HG02610 (cell line): ENCODE measurements at regions not wholly inside any gene's neighbourhood (a gene's known extent, or its start where the extent isn't known, plus 50 kb on each side); places are given as distances from the start of the nearest gene placed in this dataset.
"Not testable (repeated sequence)": the region's sequence is repeated elsewhere in the genome, so short reads cannot be mapped to it uniquely, and the experiment has no call there.

ENCODE experiments used
- ATAC-seq: cut with Tn5 transposase; IDR thresholded peaks from one replicate; pipeline ENCODE4 v1.9.1; 2021; ENCODE audit warnings: mild to moderate bottlenecking, moderate library complexity; ENCODE audit not compliant: unreplicated experiment

GRCh38 chr12:107514887-107515445, 170.6 kb upstream of the PWP1 start:
- ATAC-seq = no peak

GRCh38 chr12:107515446-107515958, 170.1 kb upstream of the PWP1 start:
- peak; percentile 49 for ATAC-seq

GRCh38 chr12:107517816-107518215, 167.8 kb upstream of the PWP1 start:
- not testable (repeated sequence) for ATAC-seq

GRCh38 chr12:107518868-107519267, 166.7 kb upstream of the PWP1 start:
- ATAC-seq = no peak

- no peak for ATAC-seq
These were observed 165.4 kb upstream of the PWP1 start for GRCh38 chr12:107519906-107520859.

- no peak for ATAC-seq
These were observed 163.7 kb upstream of the PWP1 start for GRCh38 chr12:107521826-107522355.

GRCh38 chr12:107522692-107523477, 162.7 kb upstream of the PWP1 start:
- no peak for ATAC-seq

- no peak for ATAC-seq
These were observed 161.6 kb upstream of the PWP1 start for GRCh38 chr12:107523775-107524535.

- no peak for ATAC-seq
These were observed 160.4 kb upstream of the PWP1 start for GRCh38 chr12:107525063-107525718.

- no peak for ATAC-seq
These were observed 159.7 kb upstream of the PWP1 start for GRCh38 chr12:107525719-107526554.

- ATAC-seq = no peak
These were observed 158.9 kb upstream of the PWP1 start for GRCh38 chr12:107526555-107527180.

GRCh38 chr12:107528731-107529365, 156.8 kb upstream of the PWP1 start:
- no peak for ATAC-seq

- no peak for ATAC-seq
These were observed 155.6 kb upstream of the PWP1 start for GRCh38 chr12:107529991-107530390.

GRCh38 chr12:107530701-107531100, 154.9 kb upstream of the PWP1 start:
- ATAC-seq = no peak

- ATAC-seq = peak; percentile 74
These were observed 152.4 kb upstream of the PWP1 start for GRCh38 chr12:107533218-107533617.

- ATAC-seq = no peak
These were observed 149.0 kb upstream of the PWP1 start for GRCh38 chr12:107536613-107537012.

- ATAC-seq = no peak
These were observed 148.0 kb upstream of the PWP1 start for GRCh38 chr12:107537464-107538119.
